CD8-positive, alpha-beta memory T cell (primary cell): ENCODE measurements at regions not wholly inside any gene's neighbourhood (a gene's known extent, or its start where the extent isn't known, plus 50 kb on each side); places are given as distances from the start of the nearest gene placed in this dataset.

Source experiments
- CTCF ChIA-PET: fragments of 350-600 bp; sonication (Branson Sonifier 250); formaldehyde crosslinking; loops from one replicate; lab custom pipeline; 2021; ENCODE audit warnings: antibody characterized with exemption; lab: Charles Lee
- POLR2A ChIA-PET: fragments of 350-600 bp; sonication (Branson Sonifier 250); formaldehyde crosslinking; loops from one replicate; lab custom pipeline; 2021; ENCODE audit warnings: antibody characterized with exemption; lab: Charles Lee
- DNase-seq, 5 donors: peaks; one replicate each; pipeline versions ENCODE4 v3.0.0 to v3.0.0-alpha.2; 2020 to 2022; ENCODE audit warnings: mixed read lengths in 1 of 5
- H3K27ac ChIP-seq: one replicate; pipeline ENCODE4 v1.7.0; 2013; ENCODE audit warnings: low read depth, mild to moderate bottlenecking, low read length, moderate library complexity
- H3K27me3 ChIP-seq: 2 replicates; pipeline ENCODE4 v1.7.0; 2013; ENCODE audit warnings: low read length, mild to moderate bottlenecking; ENCODE audit not compliant: insufficient read depth, poor library complexity, severe bottlenecking
- H3K36me3 ChIP-seq: 2 replicates; pipeline ENCODE4 v1.7.0; 2013; ENCODE audit warnings: mild to moderate bottlenecking, low read length, moderate library complexity; ENCODE audit not compliant: insufficient read depth
- H3K4me1 ChIP-seq: 2 replicates; pipeline ENCODE4 v1.7.0; 2013; ENCODE audit warnings: mild to moderate bottlenecking, low read length, moderate library complexity; ENCODE audit not compliant: insufficient read depth
- H3K4me3 ChIP-seq: 2 replicates; pipeline ENCODE4 v1.7.0; 2013; ENCODE audit warnings: mild to moderate bottlenecking, low read length
- H3K9me3 ChIP-seq: 2 replicates; pipeline ENCODE4 v1.7.0; 2013; ENCODE audit warnings: mild to moderate bottlenecking, low read length
- H3K27ac Mint-ChIP-seq, 8 donors: one replicate each; pipeline ENCODE4 v1.8.0; 2020 to 2021; ENCODE audit warnings: mixed read lengths in 8 of 8, mild to moderate bottlenecking in 6 of 8, inconsistent platforms in 3 of 8, moderate library complexity in 3 of 8
- H3K27me3 Mint-ChIP-seq, 2 donors: one replicate each; pipeline ENCODE4 v1.8.0; 2020 to 2021; ENCODE audit warnings: mixed read lengths in 2 of 2, mild to moderate bottlenecking in 1 of 2, moderate library complexity in 1 of 2
- H3K36me3 Mint-ChIP-seq, 3 donors: one replicate each; pipeline ENCODE4 v1.8.0; 2020 to 2021; ENCODE audit warnings: mixed read lengths in 3 of 3, inconsistent platforms in 1 of 3, mild to moderate bottlenecking in 1 of 3
- H3K4me1 Mint-ChIP-seq, 3 donors: one replicate each; pipeline ENCODE4 v1.8.0; 2020 to 2021; ENCODE audit warnings: mixed read lengths in 3 of 3, inconsistent platforms in 1 of 3, mild to moderate bottlenecking in 1 of 3
- H3K4me3 Mint-ChIP-seq, 7 donors: one replicate each; pipeline ENCODE4 v1.8.0; 2020 to 2021; ENCODE audit warnings: mixed read lengths in 7 of 7, mild to moderate bottlenecking in 6 of 7, moderate library complexity in 4 of 7, inconsistent platforms in 2 of 7
- H3K9me3 Mint-ChIP-seq, 5 donors: one replicate each; pipeline ENCODE4 v1.8.0; 2020 to 2022; ENCODE audit warnings: mixed read lengths in 5 of 5, mild to moderate bottlenecking in 3 of 5, moderate library complexity in 2 of 5, inconsistent platforms in 1 of 5

- Histone ChIP-seq H3K36me3 (no peaks in the 10 kb centered on the region), H3K27me3 (no peaks in the 10 kb centered on the region), H3K9me3 (no peaks in the 10 kb centered on the region), H3K4me1 (no peaks in the 10 kb centered on the region), H3K4me3 (no peak overlapping the region), H3K27ac (no peak overlapping the region)
- no peak overlapping the region for H3K4me3 Mint-ChIP-seq
- H3K9me3 Mint-ChIP-seq: peaks cover 0 to 8% (median 2%) of the 10 kb centered on the region in 5 donors
- ChIA-PET CTCF (no interaction called here), POLR2A (no interaction called here)
- DNase-seq: no peak
- H3K36me3 Mint-ChIP-seq: no peaks in the 10 kb centered on the region
- no peaks in the 10 kb centered on the region for H3K4me1 Mint-ChIP-seq
- no peaks in the 10 kb centered on the region for H3K27me3 Mint-ChIP-seq
- no peak overlapping the region for H3K27ac Mint-ChIP-seq
Measured at GRCh38 chr7:113635492-113635891, 283.3 kb downstream of the PPP1R3A start.

GRCh38 chr7:113633073-113633472 lies 285.7 kb downstream of the PPP1R3A start:
- H3K36me3 ChIP-seq: no peaks in the 10 kb centered on the region
- POLR2A ChIA-PET: no interaction called here
- H3K27ac Mint-ChIP-seq: no peak overlapping the region
- no peak overlapping the region for H3K4me3 Mint-ChIP-seq
- H3K27me3 ChIP-seq: no peaks in the 10 kb centered on the region
- no peak overlapping the region for H3K4me3 ChIP-seq
- H3K9me3 Mint-ChIP-seq: peaks cover 0 to 8% (median 0%) of the 10 kb centered on the region in 5 donors
- no peak for DNase-seq
- CTCF ChIA-PET: no interaction called here
- no peaks in the 10 kb centered on the region for H3K4me1 ChIP-seq
- no peaks in the 10 kb centered on the region for H3K9me3 ChIP-seq
- H3K36me3 Mint-ChIP-seq: no peaks in the 10 kb centered on the region
- H3K27ac ChIP-seq: no peak overlapping the region
- H3K27me3 Mint-ChIP-seq: peaks cover 0 to 2% of the 10 kb centered on the region in 2 donors
- no peaks in the 10 kb centered on the region for H3K4me1 Mint-ChIP-seq

- Mint-ChIP-seq H3K4me3 (no peak overlapping the region), H3K27me3 (peaks cover 0 to 2% of the 10 kb centered on the region in 2 donors), H3K9me3 (peaks cover 0 to 5% (median 0%) of the 10 kb centered on the region in 5 donors), H3K4me1 (no peaks in the 10 kb centered on the region), H3K27ac (no peak overlapping the region), H3K36me3 (no peaks in the 10 kb centered on the region)
- no peaks in the 10 kb centered on the region for H3K27me3 ChIP-seq
- H3K9me3 ChIP-seq: no peaks in the 10 kb centered on the region
- POLR2A ChIA-PET: no interaction called here
- no peak overlapping the region for H3K4me3 ChIP-seq
- DNase-seq: no peak
- H3K4me1 ChIP-seq: no peaks in the 10 kb centered on the region
- H3K27ac ChIP-seq: no peak overlapping the region
- H3K36me3 ChIP-seq: no peaks in the 10 kb centered on the region
- CTCF ChIA-PET: no interaction called here
Measured at GRCh38 chr7:113628948-113629847, 289.6 kb downstream of the PPP1R3A start.

GRCh38 chr7:113625494-113626102 lies 293.2 kb downstream of the PPP1R3A start:
- POLR2A ChIA-PET: no interaction called here
- H3K27ac ChIP-seq: no peak overlapping the region

GRCh38 chr7:113622796-113623195 lies 296.0 kb downstream of the PPP1R3A start:
- CTCF ChIA-PET: no interaction called here
- Mint-ChIP-seq H3K27me3 (peaks cover 0 to 2% of the 10 kb centered on the region in 2 donors), H3K9me3 (peaks cover 2 to 10% (median 9%) of the 10 kb centered on the region in 5 donors)

More at GRCh38 chr7:113625494-113626102, 293.2 kb downstream of the PPP1R3A start:
- no peaks in the 10 kb centered on the region for H3K36me3 ChIP-seq
- no peak overlapping the region for H3K4me3 ChIP-seq
- Mint-ChIP-seq H3K36me3 (peaks cover 0 to 1% (median 0%) of the 10 kb centered on the region in 3 donors), H3K27me3 (peaks cover 0 to 2% of the 10 kb centered on the region in 2 donors), H3K27ac (no peak overlapping the region), H3K9me3 (peaks cover 0 to 4% (median under 1%) of the 10 kb centered on the region in 5 donors), H3K4me1 (no peaks in the 10 kb centered on the region), H3K4me3 (no peak overlapping the region)
- no peak for DNase-seq
- CTCF ChIA-PET: interaction anchor here (1.4 kb wide), 1 partner anchor 12 kb away, joined by 3 read pairs; no protein-coding TSS in a partner anchor
- no peaks in the 10 kb centered on the region for H3K9me3 ChIP-seq
- no peaks in the 10 kb centered on the region for H3K4me1 ChIP-seq
- no peaks in the 10 kb centered on the region for H3K27me3 ChIP-seq

GRCh38 chr7:113610572-113610971 lies 308.2 kb downstream of the PPP1R3A start:
- no peaks in the 10 kb centered on the region for H3K36me3 Mint-ChIP-seq
- no peak overlapping the region for H3K4me3 Mint-ChIP-seq
- POLR2A ChIA-PET: no interaction called here
- H3K9me3 ChIP-seq: no peaks in the 10 kb centered on the region
- H3K27me3 Mint-ChIP-seq: no peaks in the 10 kb centered on the region
- H3K27ac Mint-ChIP-seq: no peak overlapping the region
- no peaks in the 10 kb centered on the region for H3K27me3 ChIP-seq
- H3K4me1 Mint-ChIP-seq: no peaks in the 10 kb centered on the region
- H3K4me1 ChIP-seq: no peaks in the 10 kb centered on the region
- CTCF ChIA-PET: no interaction called here
- H3K4me3 ChIP-seq: no peak overlapping the region
- H3K27ac ChIP-seq: no peak overlapping the region
- no peak for DNase-seq
- H3K9me3 Mint-ChIP-seq: peaks cover 0 to 7% (median 1%) of the 10 kb centered on the region in 5 donors
- no peaks in the 10 kb centered on the region for H3K36me3 ChIP-seq

More at GRCh38 chr7:113622796-113623195, 296.0 kb downstream of the PPP1R3A start:
- H3K4me3 Mint-ChIP-seq: no peak overlapping the region
- DNase-seq: no peak
- no peaks in the 10 kb centered on the region for H3K4me1 ChIP-seq
- no peaks in the 10 kb centered on the region for H3K4me1 Mint-ChIP-seq
- H3K9me3 ChIP-seq: no peaks in the 10 kb centered on the region
- no peak overlapping the region for H3K27ac Mint-ChIP-seq
- no peaks in the 10 kb centered on the region for H3K36me3 ChIP-seq
- no peak overlapping the region for H3K4me3 ChIP-seq
- H3K27ac ChIP-seq: no peak overlapping the region
- H3K36me3 Mint-ChIP-seq: peaks cover 0 to 1% (median 0%) of the 10 kb centered on the region in 3 donors
- POLR2A ChIA-PET: no interaction called here
- H3K27me3 ChIP-seq: no peaks in the 10 kb centered on the region

- no peaks in the 10 kb centered on the region for H3K27me3 ChIP-seq
- no peaks in the 10 kb centered on the region for H3K27me3 Mint-ChIP-seq
Measured at GRCh38 chr7:113608782-113609181, 310.0 kb downstream of the PPP1R3A start.

GRCh38 chr7:113606325-113606724 lies 312.5 kb downstream of the PPP1R3A start:
- DNase-seq: no peak
- Mint-ChIP-seq H3K27ac (no peak overlapping the region), H3K4me3 (no peak overlapping the region), H3K9me3 (peaks cover 0 to 5% (median 2%) of the 10 kb centered on the region in 5 donors), H3K4me1 (no peaks in the 10 kb centered on the region), H3K27me3 (no peaks in the 10 kb centered on the region), H3K36me3 (no peaks in the 10 kb centered on the region)
- no peaks in the 10 kb centered on the region for H3K9me3 ChIP-seq
- no peaks in the 10 kb centered on the region for H3K4me1 ChIP-seq
- no peak overlapping the region for H3K4me3 ChIP-seq
- ChIA-PET POLR2A (no interaction called here), CTCF (no interaction called here)
- H3K36me3 ChIP-seq: no peaks in the 10 kb centered on the region
- H3K27ac ChIP-seq: no peak overlapping the region
- no peaks in the 10 kb centered on the region for H3K27me3 ChIP-seq

More at GRCh38 chr7:113608782-113609181, 310.0 kb downstream of the PPP1R3A start:
- no peak for DNase-seq
- POLR2A ChIA-PET: no interaction called here
- Histone ChIP-seq H3K4me1 (no peaks in the 10 kb centered on the region), H3K36me3 (no peaks in the 10 kb centered on the region), H3K9me3 (no peaks in the 10 kb centered on the region), H3K27ac (no peak overlapping the region), H3K4me3 (no peak overlapping the region)
- CTCF ChIA-PET: no interaction called here
- Mint-ChIP-seq H3K27ac (no peak overlapping the region), H3K9me3 (peaks cover 0 to 7% (median 2%) of the 10 kb centered on the region in 5 donors), H3K4me1 (no peaks in the 10 kb centered on the region), H3K36me3 (no peaks in the 10 kb centered on the region), H3K4me3 (no peak overlapping the region)
